HL-60 (cell line): ENCODE measurements at regions not wholly inside any gene's neighbourhood (a gene's known extent, or its start where the extent isn't known, plus 50 kb on each side); places are given as distances from the start of the nearest gene placed in this dataset.

ENCODE experiments used
- CTCF ChIP-seq: IDR thresholded peaks from one replicate; pipeline ENCODE4 v1.5.1; 2011; ENCODE audit warnings: low read length, control low read depth, inconsistent platforms; ENCODE audit not compliant: insufficient read depth
- GABPA ChIP-seq: IDR thresholded peaks from 2 replicates; pipeline ENCODE4 v1.6.1; 2012; ENCODE audit warnings: low read depth
- POLR2AphosphoS5 ChIP-seq: IDR thresholded peaks from 2 replicates; pipeline ENCODE4 v1.6.1; 2012; ENCODE audit warnings: low read depth
- REST ChIP-seq: IDR thresholded peaks from 2 replicates; pipeline ENCODE4 v1.6.1; 2012; ENCODE audit warnings: low read depth; ENCODE audit not compliant: insufficient replicate concordance
- SPI1 ChIP-seq: IDR thresholded peaks from 2 replicates; pipeline ENCODE4 v1.6.1; 2012; ENCODE audit warnings: low read depth, mild to moderate bottlenecking, borderline replicate concordance

GRCh38 chr2:7411691-7412090 is 494.5 kb downstream of the RNF144A start:
- no peak for TF ChIP-seq CTCF
- no peak for TF ChIP-seq GABPA
- no peak for TF ChIP-seq REST
- no peak for TF ChIP-seq POLR2AphosphoS5
- TF ChIP-seq SPI1: no peak
